Uterus (tissue), 2 donors: ENCODE measurements at regions not wholly inside any gene's neighbourhood (a gene's known extent, or its start where the extent isn't known, plus 50 kb on each side); places are given as distances from the start of the nearest gene placed in this dataset.

Experiments used
- POLR2A ChIP-seq, 2 donors: fragments of 450-650 bp; IDR thresholded peaks; one replicate each; pipeline ENCODE4 v1.6.1; 2016; ENCODE audit warnings: antibody characterized with exemption in 2 of 2, mild to moderate bottlenecking in 1 of 2, moderate library complexity in 1 of 2
- TF ChIP-seq, protein P1 (sequence below), 4 experiments: fragments of 200-600 bp in 2 of 4; fragments of 450-650 bp in 2 of 4; sonication (generic) in 2 of 4; IDR thresholded peaks; one replicate each; pipeline ENCODE4 v1.5.1; 2016 to 2019; ENCODE audit warnings: antibody characterized with exemption in 4 of 4, mild to moderate bottlenecking in 2 of 4, moderate library complexity in 1 of 4

GRCh38 chr13:84044805-84045204 is 162.5 kb upstream of the SLITRK1 start:
- TF ChIP-seq, protein P1, sequence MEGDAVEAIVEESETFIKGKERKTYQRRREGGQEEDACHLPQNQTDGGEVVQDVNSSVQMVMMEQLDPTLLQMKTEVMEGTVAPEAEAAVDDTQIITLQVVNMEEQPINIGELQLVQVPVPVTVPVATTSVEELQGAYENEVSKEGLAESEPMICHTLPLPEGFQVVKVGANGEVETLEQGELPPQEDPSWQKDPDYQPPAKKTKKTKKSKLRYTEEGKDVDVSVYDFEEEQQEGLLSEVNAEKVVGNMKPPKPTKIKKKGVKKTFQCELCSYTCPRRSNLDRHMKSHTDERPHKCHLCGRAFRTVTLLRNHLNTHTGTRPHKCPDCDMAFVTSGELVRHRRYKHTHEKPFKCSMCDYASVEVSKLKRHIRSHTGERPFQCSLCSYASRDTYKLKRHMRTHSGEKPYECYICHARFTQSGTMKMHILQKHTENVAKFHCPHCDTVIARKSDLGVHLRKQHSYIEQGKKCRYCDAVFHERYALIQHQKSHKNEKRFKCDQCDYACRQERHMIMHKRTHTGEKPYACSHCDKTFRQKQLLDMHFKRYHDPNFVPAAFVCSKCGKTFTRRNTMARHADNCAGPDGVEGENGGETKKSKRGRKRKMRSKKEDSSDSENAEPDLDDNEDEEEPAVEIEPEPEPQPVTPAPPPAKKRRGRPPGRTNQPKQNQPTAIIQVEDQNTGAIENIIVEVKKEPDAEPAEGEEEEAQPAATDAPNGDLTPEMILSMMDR (IDR thresholded peaks at IDR 0.05), result no peak
- TF ChIP-seq POLR2A (IDR thresholded peaks at IDR 0.05), result no peak
